GM21528 (cell line): ENCODE measurements at regions not wholly inside any gene's neighbourhood (a gene's known extent, or its start where the extent isn't known, plus 50 kb on each side); places are given as distances from the start of the nearest gene placed in this dataset.

Source experiments
- ATAC-seq: cut with Tn5 transposase; IDR thresholded peaks from one replicate; pipeline ENCODE4 v1.9.1; 2021; ENCODE audit warnings: mild to moderate bottlenecking, moderate library complexity; ENCODE audit not compliant: unreplicated experiment, low FRiP score

- ATAC-seq: no peak
These were observed 377.9 kb downstream of the DNAJB9 start for GRCh38 chr7:108947526-108947925.

- ATAC-seq: no peak
These were observed 402.3 kb downstream of the DNAJB9 start for GRCh38 chr7:108972004-108972403.

GRCh38 chr7:108973075-108973474, 403.4 kb downstream of the DNAJB9 start:
- ATAC-seq: no peak

GRCh38 chr7:108974641-108975040, 405.0 kb downstream of the DNAJB9 start:
- no peak for ATAC-seq

GRCh38 chr7:108985037-108985436, 415.4 kb downstream of the DNAJB9 start:
- no peak for ATAC-seq

- no peak for ATAC-seq
These were observed 419.6 kb downstream of the DNAJB9 start for GRCh38 chr7:108989319-108989718.

- ATAC-seq: no peak
These were observed 427.8 kb downstream of the DNAJB9 start for GRCh38 chr7:108997480-108997879.

GRCh38 chr7:109003742-109004141, 434.1 kb downstream of the DNAJB9 start:
- ATAC-seq: no peak

- ATAC-seq: no peak
These were observed 440.0 kb downstream of the DNAJB9 start for GRCh38 chr7:109009636-109010035.

GRCh38 chr7:109020251-109020650, 450.6 kb downstream of the DNAJB9 start:
- no peak for ATAC-seq

- no peak for ATAC-seq
These were observed 451.7 kb downstream of the DNAJB9 start for GRCh38 chr7:109021390-109021789.

GRCh38 chr7:109029866-109030265, 460.2 kb downstream of the DNAJB9 start:
- no peak for ATAC-seq

- no peak for ATAC-seq
These were observed 475.0 kb downstream of the DNAJB9 start for GRCh38 chr7:109044691-109045090.

- no peak for ATAC-seq
These were observed 479.7 kb downstream of the DNAJB9 start for GRCh38 chr7:109049366-109049765.

GRCh38 chr7:109059089-109059488, 489.4 kb downstream of the DNAJB9 start:
- ATAC-seq: no peak

- ATAC-seq: no peak
These were observed 493.1 kb downstream of the DNAJB9 start for GRCh38 chr7:109062798-109063197.

GRCh38 chr7:109073543-109073942, 503.9 kb downstream of the DNAJB9 start:
- ATAC-seq: no peak

GRCh38 chr7:109076396-109076972, 506.8 kb downstream of the DNAJB9 start:
- ATAC-seq: no peak

GRCh38 chr7:109091042-109091441, 521.4 kb downstream of the DNAJB9 start:
- ATAC-seq: no peak

- ATAC-seq: no peak
These were observed 522.6 kb downstream of the DNAJB9 start for GRCh38 chr7:109092268-109092667.

- no peak for ATAC-seq
These were observed 531.7 kb downstream of the DNAJB9 start for GRCh38 chr7:109101332-109101731.

GRCh38 chr7:109109558-109109957, 539.9 kb downstream of the DNAJB9 start:
- no peak for ATAC-seq

GRCh38 chr7:109111086-109111485, 541.4 kb downstream of the DNAJB9 start:
- no peak for ATAC-seq
